HT-29 (cell line): ENCODE measurements at regions not wholly inside any gene's neighbourhood (a gene's known extent, or its start where the extent isn't known, plus 50 kb on each side); places are given as distances from the start of the nearest gene placed in this dataset.
"Not testable (repeated sequence)": the region's sequence is repeated elsewhere in the genome, so short reads cannot be mapped to it uniquely, and the experiment has no call there.

Source experiments
- DNase-seq: peaks from one replicate; pipeline ENCODE4 v3.0.0-alpha.2; 2015; ENCODE audit warnings: low spot score

DNA sequence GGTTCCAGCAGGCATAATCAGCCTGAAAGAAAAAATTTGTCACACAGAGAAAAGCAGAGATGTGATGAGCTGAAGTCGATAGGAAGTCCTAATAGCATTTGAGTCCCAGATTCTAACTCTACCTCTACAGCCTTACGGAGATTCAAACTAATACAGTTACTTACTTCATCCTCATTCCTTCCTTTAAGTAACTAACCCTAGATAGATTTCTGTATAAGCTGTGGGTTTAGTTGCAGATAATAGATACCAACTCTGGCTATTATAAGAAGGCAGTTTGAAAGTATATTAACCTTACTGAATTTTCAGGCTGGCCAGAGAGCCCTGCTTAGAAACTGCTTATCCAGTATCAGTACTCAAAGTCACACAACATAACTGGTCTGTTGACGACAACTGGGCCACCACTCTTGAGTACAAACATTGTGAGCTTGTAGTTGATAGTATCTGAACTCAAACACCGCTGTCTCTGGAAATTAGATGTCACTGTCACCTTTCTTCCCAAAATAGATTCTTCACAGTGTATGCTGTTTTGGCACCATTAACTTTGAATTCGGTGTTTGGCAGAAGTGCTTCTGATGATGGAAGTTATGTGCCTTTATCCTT is 484.3 kb downstream of the DIPK2A start:
- DNase-seq = no peak

DNA sequence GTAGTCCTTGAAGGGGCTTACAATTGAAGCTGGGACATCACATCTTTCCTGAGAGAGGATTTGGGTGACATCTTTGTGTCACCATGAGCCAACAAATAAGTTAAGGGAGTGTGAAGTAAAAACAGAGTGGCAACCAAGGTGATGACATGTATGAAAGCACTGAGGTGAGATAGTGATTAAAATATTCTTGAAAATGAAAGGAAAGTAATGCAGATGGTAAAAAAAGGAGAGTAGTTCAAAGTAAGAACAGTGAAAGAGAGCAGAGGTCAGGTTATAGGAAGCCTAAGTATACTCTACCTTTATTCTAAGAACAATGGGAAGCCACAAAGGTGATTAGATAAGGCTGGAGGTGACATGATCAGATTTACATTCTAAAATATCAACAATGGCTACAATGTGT is 486.1 kb downstream of the DIPK2A start:
- DNase-seq = no peak

DNA sequence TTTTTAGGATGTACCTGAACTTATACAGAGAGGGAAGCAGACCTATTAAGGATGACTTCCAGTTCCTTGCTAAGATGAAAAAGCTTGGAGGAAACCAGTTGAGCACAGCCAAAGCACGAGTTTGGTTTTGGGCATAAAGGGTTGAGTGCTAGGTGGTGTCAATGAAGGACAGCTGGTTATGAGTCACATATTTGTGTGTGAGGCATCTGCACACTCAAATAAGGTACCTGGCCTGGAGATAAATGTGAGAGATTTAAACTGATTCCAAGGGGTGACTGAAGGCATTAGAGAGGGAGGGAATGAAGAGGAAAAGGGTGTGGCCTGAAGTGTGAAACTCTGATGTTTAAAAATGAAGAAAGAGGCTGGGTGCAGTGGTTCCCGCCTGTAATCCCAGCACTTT is 486.7 kb downstream of the DIPK2A start:
- no peak for DNase-seq

DNA sequence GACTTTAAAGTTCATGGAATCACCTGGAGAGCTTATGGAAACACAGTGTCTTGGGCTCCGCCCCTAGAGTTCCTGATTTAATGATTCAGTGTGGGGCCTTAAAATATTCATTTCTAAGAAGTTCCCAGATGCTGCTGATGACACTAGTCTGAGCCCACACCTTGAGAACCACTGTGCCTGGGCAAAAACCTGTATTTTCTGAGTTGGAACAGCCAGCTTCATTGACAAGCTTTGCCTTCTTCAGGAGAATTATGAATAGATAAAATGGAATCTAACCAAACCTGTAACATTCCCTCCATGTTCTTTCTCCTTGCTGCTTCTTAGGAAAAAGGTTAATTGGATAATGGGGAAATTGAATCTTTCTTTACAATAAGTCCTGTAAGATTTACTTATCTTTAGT is 490.7 kb downstream of the DIPK2A start:
- DNase-seq = no peak

DNA sequence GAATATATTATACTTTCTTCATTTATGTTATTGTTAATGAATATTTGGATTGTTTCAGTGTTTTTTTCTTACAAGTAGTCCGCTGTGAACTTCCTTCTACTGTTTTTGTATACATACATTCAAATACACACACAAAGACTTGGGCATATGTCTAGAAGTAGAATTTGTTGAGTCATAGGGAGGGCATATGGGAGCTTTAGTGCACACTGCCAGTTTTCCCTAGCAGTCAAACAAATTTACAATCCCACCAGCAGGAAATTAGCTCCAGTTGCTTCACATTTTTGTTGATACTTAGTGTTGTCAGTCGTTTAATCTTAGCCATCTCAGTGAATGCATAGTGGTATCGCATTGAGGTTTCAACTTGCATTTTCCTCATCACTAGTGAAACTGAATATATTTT is 492.3 kb downstream of the DIPK2A start:
- DNase-seq = no peak

DNA sequence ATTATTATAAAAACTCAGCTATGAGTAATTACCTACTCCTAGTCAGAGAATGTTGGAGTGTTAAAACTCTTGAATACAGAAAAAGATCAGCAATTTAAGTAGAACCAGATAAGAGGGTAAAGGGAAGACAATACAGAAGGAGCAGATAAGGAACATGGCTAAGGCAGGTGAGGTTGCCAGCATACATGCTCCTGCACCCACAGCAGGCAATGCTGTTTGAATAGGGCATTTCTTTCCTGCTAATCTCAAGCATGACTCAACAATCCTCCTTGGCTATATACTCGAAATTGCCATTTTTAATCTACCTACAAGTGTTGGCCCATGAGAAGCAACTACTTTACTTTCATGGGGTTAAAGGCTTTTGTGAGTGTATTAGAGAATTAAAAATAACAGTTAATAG is 494.5 kb downstream of the DIPK2A start:
- DNase-seq = no peak

DNA sequence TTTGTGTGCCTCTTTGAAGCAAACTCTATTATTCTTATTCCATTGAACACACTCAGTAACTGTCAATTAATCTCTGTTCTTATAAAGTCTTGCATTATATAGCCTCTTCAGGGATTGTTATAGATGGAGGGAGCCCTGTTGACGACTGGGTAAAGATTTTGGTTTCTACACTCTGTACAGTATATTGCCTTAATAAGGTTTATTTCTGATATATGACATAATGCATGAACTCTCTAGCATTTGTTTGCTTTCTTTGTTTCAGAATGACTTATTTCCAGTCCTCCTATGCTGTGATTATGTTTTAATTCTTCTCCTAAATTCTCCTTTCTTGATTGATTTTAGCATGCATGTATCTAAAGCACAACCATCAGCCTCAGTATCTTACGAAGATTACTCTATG is 494.9 kb downstream of the DIPK2A start:
- no peak for DNase-seq

DNA sequence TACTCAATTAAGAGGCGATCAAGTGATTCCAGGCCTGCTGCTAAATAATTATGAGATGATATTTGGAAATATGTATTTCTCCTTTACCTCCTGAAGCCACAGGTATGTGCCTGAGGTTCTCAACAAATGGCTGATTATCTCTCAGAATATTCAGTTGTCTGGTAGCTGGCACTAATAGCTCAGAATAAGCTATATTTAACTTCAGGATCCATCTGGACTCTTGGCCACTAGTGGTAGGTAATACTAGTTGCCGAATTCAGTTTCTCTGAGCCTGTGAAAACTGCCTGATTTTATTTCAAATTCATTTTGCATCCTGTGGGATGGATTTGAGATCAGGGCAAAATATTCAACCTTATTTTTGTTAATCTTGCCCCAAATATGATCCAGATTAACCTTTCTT is 499.0 kb downstream of the DIPK2A start:
- DNase-seq = no peak

DNA sequence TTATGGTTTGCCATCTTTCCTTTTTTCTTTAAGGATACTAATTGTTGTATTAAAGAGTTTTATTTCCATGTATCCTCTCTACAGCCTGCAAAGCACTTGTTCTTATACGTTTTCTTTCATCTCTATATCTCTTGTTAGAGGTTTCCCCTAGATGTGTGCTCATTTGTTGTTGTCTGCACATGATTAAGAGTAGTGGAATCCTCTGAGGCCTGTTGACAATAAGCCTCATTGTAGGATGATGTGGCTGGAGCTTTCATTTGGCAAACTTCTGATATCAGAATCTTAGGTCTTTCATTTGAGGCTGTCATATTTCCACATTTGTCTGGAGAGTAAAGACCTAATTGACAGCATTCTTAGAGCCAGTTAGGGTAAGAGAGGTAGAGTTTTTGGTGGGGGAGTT is 506.0 kb downstream of the DIPK2A start:
- DNase-seq = no peak

DNA sequence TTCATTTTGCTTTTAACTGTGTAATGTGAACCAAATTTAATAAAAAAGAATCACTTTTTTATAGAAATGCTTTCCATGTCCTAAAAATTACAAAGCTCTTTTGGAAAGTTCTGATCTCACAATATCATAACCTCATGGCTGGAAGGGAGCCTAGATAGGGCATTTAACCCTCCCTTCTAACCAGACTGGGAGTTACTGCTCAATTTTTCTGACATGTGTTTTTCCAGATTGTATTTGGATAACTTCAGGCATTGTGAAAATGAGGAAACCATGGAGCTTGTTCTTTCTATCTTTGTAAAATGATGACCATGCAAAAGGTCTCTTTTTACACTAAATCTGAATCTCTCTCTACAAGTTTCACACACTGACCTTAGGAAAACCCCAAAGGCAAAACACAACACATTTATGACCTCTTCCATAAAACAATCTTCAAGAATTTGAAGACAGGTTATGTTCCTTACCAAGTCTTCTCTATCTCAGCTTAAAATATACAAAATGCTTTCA is 508.8 kb downstream of the DIPK2A start:
- DNase-seq = no peak

DNA sequence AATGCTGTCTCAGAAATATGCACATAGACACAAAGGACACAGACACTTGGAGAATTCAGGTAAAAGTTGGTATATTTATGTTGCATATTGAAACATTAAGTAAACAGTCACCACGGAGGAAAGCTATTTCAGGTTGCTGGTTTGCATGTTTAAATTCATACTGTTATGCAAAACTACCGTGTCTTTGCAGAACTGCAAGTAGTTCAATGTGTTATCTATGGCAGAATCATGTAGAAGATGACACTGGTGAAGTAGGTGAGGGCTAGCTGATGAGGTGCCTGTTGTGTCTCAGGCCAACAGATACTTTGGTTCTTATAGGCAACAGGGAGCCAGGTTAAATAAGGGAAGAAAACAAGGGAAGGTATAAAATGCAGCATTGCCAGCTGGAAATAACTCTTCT is 511.3 kb downstream of the DIPK2A start:
- no peak for DNase-seq

DNA sequence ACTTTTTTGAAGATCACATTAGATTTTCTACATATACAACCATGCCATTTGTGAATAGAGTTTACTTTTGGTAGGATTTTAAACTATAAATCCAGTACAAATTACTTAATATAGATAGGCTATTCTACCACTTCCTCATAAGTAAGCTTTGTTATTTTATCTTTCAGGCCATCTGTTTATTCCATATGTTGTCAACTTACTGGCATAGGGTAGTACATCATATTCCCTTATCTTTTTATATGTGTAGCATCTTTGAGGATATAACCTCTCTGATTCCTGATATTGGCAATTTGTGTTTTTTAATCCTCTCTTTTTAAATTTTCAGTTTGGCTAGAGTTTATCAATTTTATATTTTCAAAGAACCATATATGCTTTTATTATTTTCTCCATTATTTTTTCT is 515.4 kb downstream of the DIPK2A start:
- no peak for DNase-seq

DNA sequence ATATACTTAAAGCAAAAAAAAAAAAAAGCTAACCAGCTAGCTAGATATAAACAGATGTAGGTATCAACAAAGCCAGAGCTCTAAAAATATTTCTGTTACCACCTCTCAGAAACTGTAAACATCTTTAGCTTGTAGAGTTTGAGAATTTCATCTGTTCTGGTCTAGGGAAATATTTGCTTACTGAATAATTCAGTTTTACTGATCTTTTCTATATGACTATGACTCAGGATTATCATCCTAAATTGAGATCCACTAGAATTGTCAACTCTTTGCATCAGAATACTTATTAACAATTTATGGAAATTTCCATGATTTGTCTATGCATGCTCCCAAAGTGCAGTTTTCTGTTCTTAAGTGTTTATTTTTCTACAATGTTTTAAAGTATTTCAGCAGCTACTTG is 517.3 kb downstream of the DIPK2A start:
- no peak for DNase-seq

DNA sequence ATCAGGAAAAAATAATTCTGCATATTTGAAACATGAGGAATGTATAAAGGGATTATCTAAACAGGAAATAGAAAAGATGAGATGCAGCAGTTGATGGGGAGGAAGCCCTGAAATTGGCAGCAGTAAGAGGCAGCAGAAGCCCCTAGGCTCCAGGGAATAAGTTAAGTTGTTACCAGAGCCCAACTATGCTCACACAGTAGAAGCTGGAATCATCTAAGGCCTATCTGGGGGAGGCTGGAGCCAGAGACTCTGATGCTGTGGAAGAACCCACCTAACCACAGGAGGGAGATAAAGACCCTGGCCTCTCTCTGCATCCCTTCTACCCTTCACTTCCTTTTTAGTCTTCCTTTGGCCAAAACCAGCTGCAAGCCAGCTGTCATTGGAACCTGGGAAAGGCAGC is 519.7 kb downstream of the DIPK2A start:
- DNase-seq = no peak

DNA sequence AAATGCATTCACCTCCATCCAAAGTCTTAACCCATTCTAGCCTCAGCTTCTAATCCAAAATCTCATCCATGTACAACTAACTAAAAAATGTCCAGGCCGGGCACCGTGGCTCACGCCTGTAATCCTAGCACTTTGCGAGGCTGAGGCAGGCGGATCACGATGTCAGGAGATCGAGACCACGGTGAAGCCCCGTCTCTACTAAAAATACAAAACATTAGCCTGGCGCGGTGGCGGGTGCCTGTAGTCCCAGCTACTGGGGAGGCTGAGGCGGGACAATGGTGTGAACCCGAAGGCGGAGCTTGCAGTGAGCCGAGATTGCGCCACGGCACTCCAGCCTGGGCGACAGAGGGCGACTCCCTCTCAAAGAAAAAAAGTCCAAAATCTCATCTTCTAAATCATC is 523.0 kb downstream of the DIPK2A start:
- DNase-seq = not testable (repeated sequence)

DNA sequence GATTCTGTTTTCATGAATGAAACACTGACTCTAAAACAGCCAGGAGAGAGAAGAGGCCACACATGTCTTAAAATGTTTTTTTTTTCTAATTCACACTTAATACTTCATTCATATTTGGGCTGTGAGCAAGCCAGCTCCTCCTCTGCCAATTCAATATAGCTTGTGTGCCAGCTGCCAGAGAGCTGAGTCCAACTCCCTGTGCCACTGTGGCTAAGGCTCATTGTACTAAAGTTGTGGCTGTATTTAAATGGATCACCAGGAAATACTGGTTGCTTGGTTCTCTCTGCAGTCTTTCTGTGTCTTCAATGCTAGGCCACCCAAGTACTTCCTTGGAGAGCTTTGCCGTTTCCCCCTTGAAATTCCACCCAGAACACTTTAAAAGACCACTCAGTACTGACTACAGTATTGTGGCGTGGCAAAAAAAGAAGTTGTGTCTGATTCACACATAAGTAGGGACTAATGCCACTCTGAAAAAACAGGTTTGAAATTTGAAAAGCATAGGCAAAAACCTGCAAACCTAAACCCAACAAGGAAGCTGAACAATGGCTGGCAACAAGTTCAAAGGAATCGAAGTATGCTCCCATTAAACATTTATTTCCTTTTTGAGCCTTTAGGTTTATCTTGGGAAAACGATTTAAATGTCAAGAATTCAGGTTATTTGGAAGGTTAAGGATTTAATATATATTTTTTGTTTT is 524.7 kb downstream of the DIPK2A start:
- DNase-seq = no peak

DNA sequence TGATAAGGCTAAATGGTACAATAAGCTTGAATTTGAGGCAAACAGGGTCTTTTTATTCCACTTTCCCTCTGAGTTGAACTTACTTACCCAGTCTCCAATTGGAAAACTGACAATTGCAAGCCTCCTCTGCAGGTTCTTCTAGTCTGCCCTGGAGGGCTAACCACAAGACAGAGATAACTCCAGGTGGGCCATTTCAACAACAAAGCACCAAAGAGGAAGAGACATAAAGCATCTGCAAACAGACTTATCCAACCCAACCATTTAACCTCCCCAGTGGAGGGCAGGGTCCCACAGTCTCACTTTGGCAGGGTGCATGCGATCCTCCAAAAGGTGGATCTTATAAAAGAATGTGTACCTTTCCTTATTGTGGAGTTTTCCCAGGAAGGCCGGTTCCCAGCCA is 525.8 kb downstream of the DIPK2A start:
- DNase-seq = no peak

DNA sequence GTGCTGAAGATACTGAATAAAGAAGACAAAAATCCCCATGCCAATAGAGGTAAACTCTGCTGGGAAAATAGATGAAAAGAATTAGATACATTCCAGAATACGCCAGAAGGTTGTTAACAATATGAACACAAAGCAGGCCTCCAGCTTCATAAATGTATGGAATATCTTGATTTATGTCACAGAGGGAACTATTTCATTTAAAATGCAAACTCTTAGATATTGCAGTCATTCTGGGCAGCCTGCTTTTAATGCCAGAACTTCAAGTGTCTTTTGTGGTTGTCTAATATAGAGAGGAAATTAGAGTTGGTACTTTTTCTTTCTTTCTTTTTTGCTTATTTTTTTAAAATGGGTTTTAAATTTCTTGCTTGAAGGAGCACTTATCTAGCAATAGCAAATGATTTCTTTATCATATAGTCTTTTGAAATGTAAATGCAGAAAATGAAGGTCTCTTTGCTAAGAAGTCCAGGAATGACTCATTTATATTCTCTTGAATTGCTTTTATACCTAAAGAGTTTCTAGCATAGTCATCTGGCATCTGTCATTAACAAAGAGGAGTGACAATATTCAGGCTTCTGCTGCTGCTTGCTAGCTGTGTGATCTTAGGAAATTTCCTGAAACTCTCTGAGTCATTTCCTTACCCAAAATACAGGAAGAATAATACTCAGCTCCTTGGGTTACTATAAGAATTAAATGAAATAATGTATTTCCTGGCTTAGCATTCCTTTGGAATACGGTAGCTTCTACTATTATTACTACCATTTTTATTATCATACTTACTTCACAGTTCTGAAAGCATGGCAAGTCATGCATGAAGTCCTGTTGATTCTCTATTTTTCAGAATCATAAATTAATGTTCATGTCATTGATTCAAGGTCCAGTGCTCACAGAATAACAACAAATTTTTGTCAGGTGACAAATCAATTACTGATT is 527.6 kb downstream of the DIPK2A start:
- no peak for DNase-seq

DNA sequence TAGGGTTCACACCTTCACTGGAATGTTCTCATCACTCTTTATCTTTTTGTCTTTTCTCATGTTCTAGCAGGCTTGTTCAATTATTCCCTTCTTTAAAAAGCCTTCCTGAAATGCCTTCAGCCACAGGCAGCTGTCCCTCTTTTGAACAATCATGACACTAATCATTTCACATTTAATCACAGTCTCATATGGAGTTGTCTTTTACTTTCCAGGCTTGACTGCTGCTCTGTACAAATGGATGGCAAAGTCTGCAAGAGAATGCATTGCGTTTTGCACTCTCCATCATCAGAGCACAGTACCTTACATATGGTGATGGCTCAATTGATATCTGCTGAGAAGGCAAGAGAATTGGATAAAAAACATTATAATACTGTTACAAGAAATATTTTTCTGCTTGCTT is 529.8 kb downstream of the DIPK2A start:
- no peak for DNase-seq

DNA sequence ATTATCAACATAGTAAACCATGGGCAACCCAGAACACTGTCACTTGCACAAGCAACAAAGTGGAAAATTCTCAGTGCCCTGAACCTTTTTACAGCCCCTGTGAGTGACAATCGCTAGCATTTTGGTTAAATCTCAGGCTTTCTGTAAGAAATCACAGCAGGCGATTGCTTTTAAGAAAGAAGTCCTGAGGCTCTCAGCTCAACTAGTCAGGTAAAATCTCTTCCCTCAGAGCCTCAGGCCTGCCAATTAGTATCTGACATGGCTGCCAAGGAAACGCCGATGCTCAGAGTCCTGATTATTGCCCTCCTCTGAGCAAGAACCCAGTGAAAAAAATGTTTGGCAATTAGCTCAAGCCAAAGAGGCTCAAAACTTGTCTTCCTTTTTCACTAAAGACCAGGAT is 530.8 kb downstream of the DIPK2A start:
- DNase-seq = no peak

DNA sequence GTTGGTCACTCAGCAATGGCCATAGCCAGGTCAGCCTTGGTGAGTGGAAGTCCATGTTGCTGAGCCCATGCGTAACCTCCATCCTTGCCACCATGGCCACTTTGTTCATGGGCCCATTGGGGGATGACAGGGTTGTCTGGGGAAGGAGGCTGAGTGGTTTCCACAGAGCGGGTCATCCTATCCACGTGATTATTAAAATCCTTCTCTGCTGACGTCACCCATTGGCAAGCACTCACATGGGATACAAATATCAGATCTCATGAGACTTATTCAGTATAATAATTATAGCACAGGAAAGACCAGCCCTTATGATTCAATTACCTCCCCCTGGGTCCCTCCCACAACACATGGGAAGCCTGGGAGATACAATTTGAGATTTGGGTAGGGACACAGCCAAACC is 534.8 kb downstream of the DIPK2A start:
- not testable (repeated sequence) for DNase-seq

DNA sequence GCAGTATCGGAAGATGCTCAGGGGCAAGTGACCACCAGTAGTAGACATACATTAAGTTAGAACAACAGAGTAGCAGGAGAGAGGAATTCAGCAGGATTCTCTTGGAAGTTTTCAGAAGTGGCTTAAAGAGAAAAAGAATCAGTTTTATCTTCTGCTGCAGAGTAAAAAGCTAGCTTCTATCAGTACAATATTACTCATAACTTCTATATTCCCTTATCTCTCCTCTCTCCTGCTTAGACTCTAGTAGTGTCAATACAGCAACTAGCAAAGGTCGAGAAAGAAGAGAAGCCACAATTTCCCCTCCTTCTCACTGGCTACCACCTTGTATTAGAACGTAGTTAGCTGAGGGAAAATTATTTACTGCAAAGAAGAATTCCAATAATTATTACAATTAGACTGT is 539.7 kb downstream of the DIPK2A start:
- no peak for DNase-seq

DNA sequence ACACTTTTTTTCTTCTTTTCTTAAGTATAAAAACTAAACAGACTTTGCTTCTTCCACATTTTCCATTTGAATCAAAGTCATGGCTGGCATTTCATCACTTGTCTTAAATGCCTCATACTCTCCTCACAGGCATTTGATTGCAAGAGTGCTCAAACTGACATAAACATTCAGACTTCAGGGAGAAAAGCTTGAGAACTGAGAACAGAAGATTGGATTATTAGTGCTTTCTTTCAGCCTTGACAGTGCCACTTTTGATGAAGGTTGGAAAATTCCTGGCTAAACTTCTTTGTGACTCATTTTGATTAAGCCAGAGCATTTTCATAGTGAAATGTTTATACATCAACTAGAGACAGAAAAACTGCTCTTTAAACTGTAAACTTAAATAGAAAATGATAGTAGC is 544.4 kb downstream of the DIPK2A start:
- no peak for DNase-seq
